ENCODE measurements at regions not wholly inside any gene's neighbourhood (a gene's known extent, or its start where the extent isn't known, plus 50 kb on each side); places are given as distances from the start of the nearest gene placed in this dataset.

GRCh38 chr2:18356676-18357075 lies 203.8 kb downstream of the RDH14 start:
- TF ChIP-seq EZH2 (IDR thresholded peaks at IDR 0.05; ENCODE audit: insufficient read depth, poor library complexity, severe bottlenecking) (no peak), EZH2phosphoT487 (IDR thresholded peaks at IDR 0.05; ENCODE audit: insufficient read depth, low read depth) (no peak)

Measured in GM23248 (cell line).